ENCODE measurements at regions not wholly inside any gene's neighbourhood (a gene's known extent, or its start where the extent isn't known, plus 50 kb on each side); places are given as distances from the start of the nearest gene placed in this dataset.

GRCh38 chr6:62626661-62627060, 340.6 kb upstream of the KHDRBS2 start:
- Histone ChIP-seq H3K4me1 (ENCODE audit: control insufficient read depth, extremely low read depth, insufficient read depth, low read length) (no peaks in the 10 kb centered on the region), H3K79me2 (ENCODE audit: control insufficient read depth, insufficient read depth, low read length) (no peaks in the 10 kb centered on the region), H3K4me3 (replicated peaks in 1 of 3; ENCODE audit: insufficient read depth in 1 of 3, low read depth in 1 of 3, low read length in 3 of 3) (no peak overlapping the region), H3K36me3 (ENCODE audit: control insufficient read depth in 2 of 2, extremely low read depth in 1 of 2, insufficient read depth in 2 of 2, low read length in 2 of 2) (no peaks in the 10 kb centered on the region), H2AFZ (ENCODE audit: low read depth, low read length) (no peak overlapping the region), H3K9ac (replicated peaks; ENCODE audit: extremely low read depth, insufficient read depth, low read length) (no peak overlapping the region), H3K9me3 (replicated peaks; ENCODE audit: control insufficient read depth, insufficient read depth, low read length) (no peaks in the 10 kb centered on the region), H4K20me1 (replicated peaks; ENCODE audit: control insufficient read depth, extremely low read depth, insufficient read depth, low read length) (no peaks in the 10 kb centered on the region), H3K27ac (ENCODE audit: insufficient read depth, low read depth, low read length) (no peak overlapping the region), H3K27me3 (ENCODE audit: control insufficient read depth in 2 of 2, insufficient read depth in 2 of 2, low read length in 2 of 2) (no peaks in the 10 kb centered on the region), H3K4me2 (ENCODE audit: insufficient read depth, low read length) (no peak overlapping the region), H3K9me1 (replicated peaks; ENCODE audit: control insufficient read depth, extremely low read depth, insufficient read depth, low read length) (no peaks in the 10 kb centered on the region)
- no peak for FAIRE-seq
- TF ChIP-seq MAX (IDR thresholded peaks at IDR 0.05; ENCODE audit: insufficient read depth, insufficient read length) (no peak), MYC (IDR thresholded peaks at IDR 0.05; ENCODE audit: low read depth, low read length) (no peak), EZH2 (IDR thresholded peaks at IDR 0.05; ENCODE audit: borderline replicate concordance, low read depth, low read length, severe bottlenecking) (no peak), CTCF (IDR thresholded peaks at IDR 0.05; ENCODE audit: extremely low read depth in 1 of 2, insufficient read depth in 1 of 2, low read depth in 1 of 2, low read length in 2 of 2) (no peak), GATA2 (IDR thresholded peaks at IDR 0.05; ENCODE audit: insufficient read depth, insufficient read length, low read depth, low read length) (no peak), POLR2A (IDR thresholded peaks at IDR 0.05; ENCODE audit: low read depth, low read length) (no peak), POLR2AphosphoS5 (IDR thresholded peaks at IDR 0.05; ENCODE audit: insufficient read depth, low read depth, low read length) (no peak), JUN (IDR thresholded peaks at IDR 0.05; ENCODE audit: borderline replicate concordance, insufficient read depth, insufficient read length, low read depth) (no peak)
- dilution Hi-C loops (cut with MboI; ENCODE audit: extremely low pct_ligation_motif_present, low sequenced_read_pairs) (no loop called here), intact Hi-C loops (cut with micrococcal nuclease) (no loop called here)
- DNase-seq (ENCODE audit: low read depth, low spot score), result no peak
- BruUV-seq (replicated peaks), result no TSS peak
- ChIA-PET CTCF (no interaction called here), POLR2A (no interaction called here)
